H1 (cell line): ENCODE measurements at regions not wholly inside any gene's neighbourhood (a gene's known extent, or its start where the extent isn't known, plus 50 kb on each side); places are given as distances from the start of the nearest gene placed in this dataset.

ENCODE experiments used
- CTCF ChIA-PET: fragments of 300-600 bp; sonication (Branson Sonifier 250); formaldehyde crosslinking; loops from one replicate; lab custom pipeline; 2021; ENCODE audit not compliant: partially characterized antibody; lab: Charles Lee
- POLR2A ChIA-PET: fragments of 300-600 bp; sonication (Branson Sonifier 250); formaldehyde crosslinking; loops from one replicate; lab custom pipeline; 2021; ENCODE audit warnings: inconsistent platforms; ENCODE audit not compliant: partially characterized antibody; lab: Charles Lee
- DNase-seq, 2 experiments: peaks; one replicate each; pipeline versions ENCODE4 v3.0.0 to v3.0.0-alpha.2; 2010 to 2022; ENCODE audit warnings: low spot score in 2 of 2, low read depth in 1 of 2, mixed read lengths in 1 of 2
- FAIRE-seq: peaks from 2 replicates; lab custom pipeline; 2011; peaks lifted over from hg19 to GRCh38; lab: Jason Lieb, UNC
- H2AFZ ChIP-seq: 2 replicates; pipeline ENCODE4 v1.8.1; 2012; ENCODE audit warnings: low read length, inconsistent platforms
- H2AK5ac ChIP-seq: 2 replicates; pipeline ENCODE4 v1.6.1; 2013; ENCODE audit warnings: low read depth, low read length
- H2BK120ac ChIP-seq: replicated peaks from 2 replicates; pipeline ENCODE3; 2013; ENCODE audit warnings: low read depth, low read length, inconsistent platforms
- H2BK12ac ChIP-seq: 2 replicates; pipeline ENCODE4 v1.6.1; 2013; ENCODE audit warnings: low read depth, low read length
- H2BK15ac ChIP-seq: 2 replicates; pipeline ENCODE4 v1.6.1; 2013; ENCODE audit warnings: low read length
- H2BK20ac ChIP-seq: 2 replicates; pipeline ENCODE4 v1.6.1; 2013; ENCODE audit warnings: low read length
- H2BK5ac ChIP-seq: 2 replicates; pipeline ENCODE4 v1.6.1; 2013; ENCODE audit warnings: low read depth, low read length
- H3K14ac ChIP-seq: 2 replicates; pipeline ENCODE4 v1.6.1; 2013; ENCODE audit warnings: inconsistent platforms; ENCODE audit not compliant: insufficient read length
- H3K18ac ChIP-seq: 2 replicates; pipeline ENCODE4 v1.6.1; 2013; ENCODE audit warnings: low read length; ENCODE audit errors: extremely low read depth
- H3K23ac ChIP-seq: 2 replicates; pipeline ENCODE4 v1.6.1; 2013; ENCODE audit warnings: inconsistent platforms; ENCODE audit not compliant: insufficient read length
- H3K23me2 ChIP-seq: 2 replicates; pipeline ENCODE4 v1.6.1; 2013; ENCODE audit warnings: low read depth, low read length
- H3K27ac ChIP-seq: 2 replicates; pipeline ENCODE4 v1.6.1; 2011; ENCODE audit warnings: low read depth, low read length, inconsistent platforms
- H3K27me3 ChIP-seq, 4 experiments: replicated peaks in 1 of 4; 1 replicate in 1 of 4; 2 replicates in 3 of 4; pipeline versions ENCODE4 v1.6.1 to v1.8.1; 2011 to 2013; ENCODE audit warnings: low read length in 3 of 4, mild to moderate bottlenecking in 3 of 4, inconsistent platforms in 2 of 4, mixed read lengths in 2 of 4, moderate library complexity in 1 of 4; ENCODE audit not compliant: control insufficient read depth in 3 of 4, insufficient read depth in 3 of 4; ENCODE audit errors: extremely low read depth in 1 of 4
- H3K36me3 ChIP-seq, 4 experiments: 2 replicates each; pipeline versions ENCODE4 v1.6.1 to v1.8.1; 2011 to 2013; ENCODE audit warnings: mild to moderate bottlenecking in 4 of 4, low read length in 3 of 4, moderate library complexity in 2 of 4, control low read depth in 1 of 4, inconsistent platforms in 1 of 4; ENCODE audit not compliant: insufficient read depth in 4 of 4, control insufficient read depth in 2 of 4
- H3K4ac ChIP-seq: replicated peaks from 2 replicates; pipeline ENCODE3; 2013; ENCODE audit warnings: low read length, low read depth, mixed read lengths, inconsistent platforms; ENCODE audit not compliant: insufficient read length
- H3K4me1 ChIP-seq, 4 experiments: replicated peaks in 1 of 4; 1 replicate in 1 of 4; 2 replicates in 3 of 4; pipeline versions ENCODE4 v1.6.1 to v1.8.1; 2011 to 2013; ENCODE audit warnings: low read length in 3 of 4, inconsistent platforms in 2 of 4, mixed read lengths in 1 of 4; ENCODE audit not compliant: insufficient read depth in 4 of 4, control insufficient read depth in 3 of 4
- H3K4me2 ChIP-seq, 2 experiments: 2 replicates each; pipeline versions ENCODE4 v1.6.1 to v1.8.1; 2011 to 2013; ENCODE audit warnings: low read depth in 2 of 2, low read length in 2 of 2, control low read depth in 1 of 2, inconsistent platforms in 1 of 2, mild to moderate bottlenecking in 1 of 2; ENCODE audit not compliant: insufficient read depth in 1 of 2
- H3K4me3 ChIP-seq, 4 experiments: fragments of 200-600, 300-600 bp in 1 of 4; sonication (generic), shearing (Covaris generic), sonication (Bioruptor Twin) in 1 of 4; 2 replicates each; pipeline versions ENCODE4 v1.5.1 to v1.8.1; 2011 to 2016; ENCODE audit warnings: low read length in 4 of 4, low read depth in 3 of 4, control low read depth in 2 of 4, inconsistent platforms in 2 of 4, mild to moderate bottlenecking in 2 of 4, mixed read lengths in 1 of 4, moderate library complexity in 1 of 4; ENCODE audit not compliant: insufficient read depth in 2 of 4; ENCODE audit errors: extremely low read depth in 1 of 4
- H3K56ac ChIP-seq: replicated peaks from 2 replicates; pipeline ENCODE3; 2013; ENCODE audit warnings: low read depth, mild to moderate bottlenecking, mixed read lengths, low read length, inconsistent platforms; ENCODE audit not compliant: insufficient read length
- H3K79me1 ChIP-seq: 2 replicates; pipeline ENCODE4 v1.6.1; 2013; ENCODE audit warnings: low read depth, low read length, control low read depth
- H3K79me2 ChIP-seq, 2 experiments: 2 replicates each; pipeline versions ENCODE4 v1.6.1 to v1.8.1; 2012 to 2013; ENCODE audit warnings: low read length in 2 of 2, mild to moderate bottlenecking in 2 of 2, inconsistent platforms in 1 of 2; ENCODE audit not compliant: insufficient read depth in 2 of 2, control insufficient read depth in 1 of 2
- H3K9ac ChIP-seq, 4 experiments: replicated peaks in 1 of 4; 1 replicate in 1 of 4; 2 replicates in 3 of 4; pipeline versions ENCODE4 v1.6.1 to v1.8.1; 2011 to 2013; ENCODE audit warnings: low read depth in 3 of 4, low read length in 3 of 4, control low read depth in 2 of 4, mild to moderate bottlenecking in 2 of 4, moderate library complexity in 2 of 4, inconsistent platforms in 1 of 4; ENCODE audit errors: extremely low read depth in 1 of 4
- H3K9me3 ChIP-seq, 2 experiments: 2 replicates each; pipeline versions ENCODE4 v1.6.1 to v1.8.1; 2012 to 2013; ENCODE audit warnings: mild to moderate bottlenecking in 2 of 2, moderate library complexity in 2 of 2, control low read depth in 1 of 2, inconsistent platforms in 1 of 2, low read depth in 1 of 2, low read length in 1 of 2, mixed read lengths in 1 of 2; ENCODE audit not compliant: insufficient read depth in 2 of 2
- H4K20me1 ChIP-seq, 2 experiments: replicated peaks in 1 of 2; 2 replicates each; pipeline versions ENCODE3 to v1.8.1; 2011 to 2013; ENCODE audit warnings: inconsistent platforms in 2 of 2, low read length in 2 of 2, mild to moderate bottlenecking in 1 of 2; ENCODE audit not compliant: insufficient read depth in 2 of 2, control insufficient read depth in 1 of 2
- H4K5ac ChIP-seq: 2 replicates; pipeline ENCODE4 v1.6.1; 2013; ENCODE audit warnings: low read length, low read depth, mixed read lengths, inconsistent platforms; ENCODE audit not compliant: insufficient read length
- H4K8ac ChIP-seq: 2 replicates; pipeline ENCODE4 v1.8.0; 2013; ENCODE audit warnings: mild to moderate bottlenecking, moderate library complexity, low read length, inconsistent platforms; ENCODE audit not compliant: insufficient read depth; ENCODE audit errors: extremely low read depth
- H4K91ac ChIP-seq: replicated peaks from 2 replicates; pipeline ENCODE3; 2013; ENCODE audit warnings: low read length, mixed read lengths, inconsistent platforms; ENCODE audit not compliant: insufficient read length
- BCL11A ChIP-seq, 2 experiments: IDR thresholded peaks; one replicate each; pipeline ENCODE4 v1.6.1; 2011; ENCODE audit warnings: low read depth in 2 of 2, low read length in 2 of 2, mild to moderate bottlenecking in 2 of 2
- CBX5 ChIP-seq: fragments of 300-800, 300-1000 bp; sonication (generic); IDR thresholded peaks from 2 replicates; pipeline ENCODE4 v1.7.1; 2016; ENCODE audit warnings: antibody characterized with exemption, low read length, low read depth
- CTBP2 ChIP-seq: IDR thresholded peaks from 2 replicates; pipeline ENCODE4 v1.7.0; 2011; ENCODE audit warnings: borderline replicate concordance, mild to moderate bottlenecking, moderate library complexity, mixed read lengths, low read length; ENCODE audit not compliant: insufficient read depth, insufficient read length
- KDM1A ChIP-seq: fragments of 200-600, 300-600 bp; sonication (generic); IDR thresholded peaks from 2 replicates; pipeline ENCODE4 v1.7.1; 2016; ENCODE audit warnings: mild to moderate bottlenecking, low read length, borderline replicate concordance
- KDM4A ChIP-seq: IDR thresholded peaks from one replicate; pipeline ENCODE4 v1.7.1; 2012; ENCODE audit warnings: low read depth, mild to moderate bottlenecking, moderate library complexity, low read length, inconsistent platforms; ENCODE audit not compliant: severe bottlenecking
- PHF8 ChIP-seq: fragments of 200-600 bp; sonication (generic); conservative IDR thresholded peaks from 2 replicates; pipeline ENCODE4 v1.7.1; 2012; ENCODE audit warnings: low read depth, mild to moderate bottlenecking, inconsistent platforms, low read length, moderate library complexity
- RNF2 ChIP-seq: fragments of 200-900, 300-1000 bp; sonication (generic); IDR thresholded peaks from 2 replicates; pipeline ENCODE4 v1.7.1; 2016; ENCODE audit warnings: borderline replicate concordance, low read depth, mild to moderate bottlenecking, antibody characterized with exemption, low read length; ENCODE audit not compliant: poor library complexity, severe bottlenecking; ENCODE audit errors: missing control alignments
- SRF ChIP-seq: IDR thresholded peaks from 2 replicates; pipeline ENCODE4 v1.6.1; 2011; ENCODE audit warnings: mild to moderate bottlenecking, low read depth, low read length, moderate library complexity
- YY1 ChIP-seq: IDR thresholded peaks from 2 replicates; pipeline ENCODE4 v1.6.1; 2011; ENCODE audit warnings: low read depth, mild to moderate bottlenecking, low read length
- WGBS, 2 experiments: shearing (Covaris generic) in 1 of 2; methylation state at CpG; one replicate each; pipeline versions ENCODE4 v1.1.6 to v1.1.7; 2013 to 2015; ENCODE audit warnings: low lambda C conversion rate in 2 of 2, mixed read lengths in 2 of 2, inconsistent platforms in 1 of 2, low coverage in 1 of 2, missing lambda C conversion rate in 1 of 2; ENCODE audit not compliant: insufficient replicate concordance in 2 of 2, insufficient coverage in 1 of 2, insufficient read length in 1 of 2; ENCODE audit errors: extremely low coverage in 1 of 2, missing lambda C conversion rate in 1 of 2; 5-methylcytosine and 5-hydroxymethylcytosine counted together
- TF ChIP-seq, protein P1 (sequence below), 3 experiments: IDR thresholded peaks; 1 replicate in 2 of 3; 2 replicates in 1 of 3; pipeline versions ENCODE4 v1.5.1 to v1.6.1; 2011; ENCODE audit warnings: low read length in 3 of 3, mild to moderate bottlenecking in 3 of 3, inconsistent platforms in 2 of 3, low read depth in 1 of 3, moderate library complexity in 1 of 3; ENCODE audit not compliant: insufficient read depth in 1 of 3; ENCODE audit errors: control extremely low read depth in 1 of 3

DNA sequence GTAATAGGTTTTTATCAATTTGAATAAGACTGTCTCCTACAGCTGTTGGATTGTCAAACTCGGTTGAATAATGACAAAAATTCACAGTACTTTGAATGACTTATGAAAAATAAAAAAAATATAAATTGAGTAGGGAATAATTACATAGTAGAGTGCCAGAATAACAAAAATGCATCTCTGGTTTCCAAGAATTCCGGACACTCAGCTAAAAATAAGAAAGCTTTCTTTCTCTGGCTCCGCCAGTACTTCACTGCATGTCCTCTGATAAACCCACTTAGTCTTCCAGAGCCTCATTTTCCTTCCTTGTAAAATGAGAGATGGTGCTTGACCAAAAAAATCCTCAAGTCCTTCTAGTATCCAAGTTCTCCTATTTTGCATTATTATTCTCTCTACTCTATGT, 374.6 kb upstream of the LUZP2 start:
- Histone ChIP-seq H3K9me3 (no peaks in the 10 kb centered on the region), H2BK15ac (no peak overlapping the region), H2BK5ac (no peak overlapping the region), H3K4ac (no peak overlapping the region), H4K5ac (no peak overlapping the region), H3K79me1 (no peaks in the 10 kb centered on the region), H3K4me3 (no peak overlapping the region), H3K27me3 (no peaks in the 10 kb centered on the region), H3K9ac (no peak overlapping the region), H3K23me2 (no peaks in the 10 kb centered on the region), H3K18ac (no peak overlapping the region), H3K14ac (no peak overlapping the region), H3K4me2 (no peak overlapping the region), H4K91ac (no peak overlapping the region), H4K20me1 (no peaks in the 10 kb centered on the region), H3K36me3 (no peaks in the 10 kb centered on the region), H2BK12ac (no peak overlapping the region), H2AK5ac (no peak overlapping the region), H3K27ac (no peak overlapping the region), H3K56ac (no peak overlapping the region), H2AFZ (no peak overlapping the region), H3K4me1 (no peaks in the 10 kb centered on the region), H3K23ac (no peak overlapping the region), H2BK120ac (no peak overlapping the region), H2BK20ac (no peak overlapping the region), H3K79me2 (no peaks in the 10 kb centered on the region), H4K8ac (no peak overlapping the region)
- FAIRE-seq (no peak), DNase-seq (no peak)
- POLR2A ChIA-PET = no interaction called here
- CTCF ChIA-PET = no interaction called here
- 93% methylated on average over 3 of the region's 3 CpGs; no CpG with 5 or more reads in 1 of the 2 experiments for WGBS, 2 experiments
- TF ChIP-seq RNF2 (no peak), BCL11A (IDR thresholded peaks at IDR 0.05; ENCODE audit: low read depth in 2 of 2, low read length in 2 of 2) (no peak), YY1 (no peak), CTBP2 (no peak), PHF8 (no peak), CBX5 (no peak), KDM4A (no peak), KDM1A (no peak), SRF (no peak)
- TF ChIP-seq, protein P1, sequence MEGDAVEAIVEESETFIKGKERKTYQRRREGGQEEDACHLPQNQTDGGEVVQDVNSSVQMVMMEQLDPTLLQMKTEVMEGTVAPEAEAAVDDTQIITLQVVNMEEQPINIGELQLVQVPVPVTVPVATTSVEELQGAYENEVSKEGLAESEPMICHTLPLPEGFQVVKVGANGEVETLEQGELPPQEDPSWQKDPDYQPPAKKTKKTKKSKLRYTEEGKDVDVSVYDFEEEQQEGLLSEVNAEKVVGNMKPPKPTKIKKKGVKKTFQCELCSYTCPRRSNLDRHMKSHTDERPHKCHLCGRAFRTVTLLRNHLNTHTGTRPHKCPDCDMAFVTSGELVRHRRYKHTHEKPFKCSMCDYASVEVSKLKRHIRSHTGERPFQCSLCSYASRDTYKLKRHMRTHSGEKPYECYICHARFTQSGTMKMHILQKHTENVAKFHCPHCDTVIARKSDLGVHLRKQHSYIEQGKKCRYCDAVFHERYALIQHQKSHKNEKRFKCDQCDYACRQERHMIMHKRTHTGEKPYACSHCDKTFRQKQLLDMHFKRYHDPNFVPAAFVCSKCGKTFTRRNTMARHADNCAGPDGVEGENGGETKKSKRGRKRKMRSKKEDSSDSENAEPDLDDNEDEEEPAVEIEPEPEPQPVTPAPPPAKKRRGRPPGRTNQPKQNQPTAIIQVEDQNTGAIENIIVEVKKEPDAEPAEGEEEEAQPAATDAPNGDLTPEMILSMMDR (IDR thresholded peaks at IDR 0.05; ENCODE audit: control extremely low read depth in 1 of 3, insufficient read depth in 1 of 3, low read depth in 1 of 3, low read length in 3 of 3) = no peak
- TF ChIP-seq, all 59 proteins: peak for 0
